ENCODE measurements at regions not wholly inside any gene's neighbourhood (a gene's known extent, or its start where the extent isn't known, plus 50 kb on each side); places are given as distances from the start of the nearest gene placed in this dataset.
"Not testable (repeated sequence)": the region's sequence is repeated elsewhere in the genome, so short reads cannot be mapped to it uniquely, and the experiment has no call there.

- ATAC-seq (replicated peaks) (no peak), DNase-seq (no peak)
- Mint-ChIP-seq H3K9me3 (no peaks in the 10 kb centered on the region), H3K36me3 (no peaks in the 10 kb centered on the region), H3K4me3 (no peak overlapping the region), H3K27me3 (peaks cover 50 to 64% of the 10 kb centered on the region in 2 donors), H3K27ac (no peak overlapping the region), H3K4me1 (peaks cover 11 to 18% of the 10 kb centered on the region in 2 donors)
These were observed 63.9 kb downstream of the MAT2B start for GRCh38 chr5:163569284-163569683.

GRCh38 chr5:163571744-163572143 is 66.3 kb downstream of the MAT2B start:
- peaks cover under 1 to 3% of the 10 kb centered on the region in 2 donors for H3K4me1 Mint-ChIP-seq
- no peak overlapping the region for H3K27ac Mint-ChIP-seq
- DNase-seq (no peak), ATAC-seq (replicated peaks) (no peak)
- H3K27me3 Mint-ChIP-seq, result peaks cover 31 to 44% of the 10 kb centered on the region in 2 donors
- no peak overlapping the region for H3K4me3 Mint-ChIP-seq
- H3K9me3 Mint-ChIP-seq, result no peaks in the 10 kb centered on the region
- H3K36me3 Mint-ChIP-seq, result no peaks in the 10 kb centered on the region

- Mint-ChIP-seq H3K27me3 (peaks cover 13 to 24% of the 10 kb centered on the region in 2 donors), H3K9me3 (peaks cover 0 to 2% of the 10 kb centered on the region in 2 donors), H3K36me3 (no peaks in the 10 kb centered on the region), H3K4me1 (no peaks in the 10 kb centered on the region), H3K27ac (no peak overlapping the region), H3K4me3 (no peak overlapping the region)
- DNase-seq (no peak), ATAC-seq (replicated peaks) (no peak)
These were observed 69.3 kb downstream of the MAT2B start for GRCh38 chr5:163574472-163575440.

GRCh38 chr5:163578652-163579051 is 73.2 kb downstream of the MAT2B start:
- Mint-ChIP-seq H3K27me3 (peaks cover 9 to 15% of the 10 kb centered on the region in 2 donors), H3K36me3 (no peaks in the 10 kb centered on the region), H3K9me3 (peaks cover 0 to 2% of the 10 kb centered on the region in 2 donors), H3K4me3 (no peak overlapping the region), H3K4me1 (no peaks in the 10 kb centered on the region), H3K27ac (no peak overlapping the region)
- no peak for DNase-seq
- no peak for ATAC-seq (replicated peaks)

DNA sequence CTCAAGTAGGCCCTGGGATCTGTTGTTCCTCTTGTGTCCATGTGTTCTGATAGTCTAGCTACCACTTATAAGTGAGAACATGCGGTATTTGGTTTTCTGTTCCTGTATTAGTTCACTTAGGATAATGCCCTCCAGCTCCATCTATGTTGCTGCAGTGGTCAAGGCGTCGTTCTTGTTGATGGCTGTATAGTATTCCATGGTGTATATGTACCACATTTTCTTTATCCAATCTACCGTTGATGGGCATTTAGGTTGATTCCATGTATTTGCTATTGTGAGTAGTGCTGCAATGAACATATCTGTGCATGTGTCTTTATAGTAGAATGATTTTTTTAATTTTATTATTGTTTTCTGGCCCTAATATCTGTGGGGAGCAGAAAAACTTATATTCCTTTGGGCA is 74.3 kb downstream of the MAT2B start:
- no peak for ATAC-seq (replicated peaks)
- no peak for DNase-seq
- Mint-ChIP-seq H3K4me3 (no peak overlapping the region), H3K9me3 (peaks cover 0 to 2% of the 10 kb centered on the region in 2 donors), H3K4me1 (no peaks in the 10 kb centered on the region), H3K27ac (no peak overlapping the region), H3K36me3 (no peaks in the 10 kb centered on the region), H3K27me3 (peaks cover 9 to 15% of the 10 kb centered on the region in 2 donors)

DNA sequence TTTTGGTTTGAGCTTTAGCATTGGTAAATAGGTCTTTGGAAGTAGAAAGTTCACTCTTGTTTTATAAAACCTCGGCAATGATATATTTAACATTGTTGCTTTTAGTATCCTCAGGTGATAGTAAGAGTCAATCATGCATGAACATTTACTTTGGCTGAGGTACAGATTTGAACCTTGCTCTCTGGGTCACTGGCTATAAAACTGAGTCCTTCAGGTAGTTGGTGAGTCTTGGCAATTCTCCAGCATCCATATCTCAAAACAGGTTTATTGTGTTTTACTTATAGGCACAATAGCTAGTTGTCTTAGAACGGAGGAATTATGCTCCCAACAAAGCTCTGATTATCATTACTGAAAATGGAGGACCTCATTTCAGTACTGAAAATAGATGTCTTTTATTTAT is 75.1 kb downstream of the MAT2B start:
- no peaks in the 10 kb centered on the region for H3K36me3 Mint-ChIP-seq
- no peak overlapping the region for H3K27ac Mint-ChIP-seq
- H3K27me3 Mint-ChIP-seq, result peaks cover 9 to 10% of the 10 kb centered on the region in 2 donors
- H3K9me3 Mint-ChIP-seq, result peaks cover 0 to 2% of the 10 kb centered on the region in 2 donors
- no peak for ATAC-seq (replicated peaks)
- no peak for DNase-seq
- no peaks in the 10 kb centered on the region for H3K4me1 Mint-ChIP-seq
- no peak overlapping the region for H3K4me3 Mint-ChIP-seq

DNA sequence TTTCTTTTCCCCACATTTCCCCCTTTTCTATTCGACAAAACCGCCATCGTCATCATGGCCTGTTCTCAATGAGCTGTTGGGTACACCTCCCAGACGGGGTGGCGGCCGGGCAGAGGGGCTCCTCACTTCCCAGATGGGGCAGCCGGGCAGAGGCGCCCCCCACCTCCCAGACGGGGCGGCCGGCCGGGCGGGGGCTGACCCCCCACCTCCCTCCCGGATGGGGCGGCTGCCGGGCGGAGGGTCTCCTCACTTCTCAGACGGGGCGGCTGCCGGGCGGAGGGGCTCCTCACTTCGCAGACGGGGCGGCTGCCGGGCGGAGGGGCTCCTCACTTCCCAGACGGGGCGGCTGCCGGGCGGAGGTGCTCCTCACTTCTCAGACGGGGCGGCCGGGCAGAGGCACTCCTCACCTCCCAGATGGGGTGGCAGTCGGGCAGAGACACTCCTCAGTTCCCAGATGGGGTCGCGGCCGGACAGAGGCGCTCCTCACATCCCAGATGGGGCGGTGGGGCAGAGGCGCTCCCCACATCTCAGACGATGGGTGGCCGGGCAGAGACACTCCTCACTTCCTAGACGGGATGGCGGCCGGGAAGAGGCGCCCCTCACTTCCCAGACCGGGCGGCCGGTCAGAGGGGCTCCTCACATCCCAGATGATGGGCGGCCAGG is 78.2 kb downstream of the MAT2B start:
- not testable (repeated sequence) for ATAC-seq (replicated peaks); H3K36me3 Mint-ChIP-seq; DNase-seq; H3K9me3 Mint-ChIP-seq; H3K4me1 Mint-ChIP-seq; H3K27ac Mint-ChIP-seq; H3K4me3 Mint-ChIP-seq
- H3K27me3 Mint-ChIP-seq, result peaks cover 5 to 14% of the 10 kb centered on the region in 2 donors

DNA sequence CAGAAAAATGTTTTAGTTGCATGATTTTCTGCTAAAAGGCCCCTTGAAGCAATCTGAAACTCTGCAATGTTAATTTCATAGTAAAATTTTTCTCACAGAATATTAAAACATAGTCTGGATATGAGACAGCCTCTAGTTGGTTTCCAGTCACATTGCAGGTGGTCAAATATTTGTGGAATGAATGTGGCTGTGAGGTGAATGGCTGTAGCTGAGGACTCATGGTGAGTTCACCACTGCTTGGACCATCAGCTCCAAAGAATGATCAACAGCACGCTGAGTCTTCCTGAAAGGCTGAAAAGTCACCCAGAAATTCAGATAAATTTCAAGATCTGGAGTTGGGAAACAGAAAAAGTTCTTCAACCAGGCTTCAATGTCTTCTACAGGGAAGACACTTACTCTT is 79.8 kb downstream of the MAT2B start:
- Mint-ChIP-seq H3K36me3 (no peaks in the 10 kb centered on the region), H3K27ac (no peak overlapping the region), H3K9me3 (no peaks in the 10 kb centered on the region), H3K27me3 (peaks cover 0 to 9% of the 10 kb centered on the region in 2 donors), H3K4me1 (no peaks in the 10 kb centered on the region), H3K4me3 (no peak overlapping the region)
- DNase-seq (no peak), ATAC-seq (replicated peaks) (no peak)

DNA sequence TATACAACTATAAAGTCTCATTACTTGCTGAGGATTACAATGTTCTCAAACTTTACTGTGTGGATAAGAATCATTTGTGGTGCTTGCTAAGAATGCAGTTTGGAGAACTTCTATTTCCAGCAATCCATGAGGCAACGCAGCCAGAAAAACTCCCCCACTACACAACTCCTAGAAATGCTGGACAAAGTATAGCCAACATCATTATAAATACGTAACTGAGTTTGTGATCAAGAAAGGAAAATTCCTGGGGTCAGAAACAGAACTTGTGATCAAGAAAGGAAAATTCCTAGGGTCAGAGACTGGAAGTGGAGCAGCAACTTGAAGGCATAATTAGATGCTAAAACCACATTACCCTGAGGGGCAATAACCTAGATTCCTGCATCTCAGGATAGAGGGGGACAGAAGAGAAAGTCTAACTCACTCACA is 81.1 kb downstream of the MAT2B start:
- H3K4me3 Mint-ChIP-seq, result no peak overlapping the region
- no peak overlapping the region for H3K27ac Mint-ChIP-seq
- DNase-seq, result no peak
- ATAC-seq (replicated peaks), result no peak
- peaks cover 0 to 9% of the 10 kb centered on the region in 2 donors for H3K27me3 Mint-ChIP-seq
- no peaks in the 10 kb centered on the region for H3K9me3 Mint-ChIP-seq
- H3K36me3 Mint-ChIP-seq, result no peaks in the 10 kb centered on the region
- H3K4me1 Mint-ChIP-seq, result no peaks in the 10 kb centered on the region

DNA sequence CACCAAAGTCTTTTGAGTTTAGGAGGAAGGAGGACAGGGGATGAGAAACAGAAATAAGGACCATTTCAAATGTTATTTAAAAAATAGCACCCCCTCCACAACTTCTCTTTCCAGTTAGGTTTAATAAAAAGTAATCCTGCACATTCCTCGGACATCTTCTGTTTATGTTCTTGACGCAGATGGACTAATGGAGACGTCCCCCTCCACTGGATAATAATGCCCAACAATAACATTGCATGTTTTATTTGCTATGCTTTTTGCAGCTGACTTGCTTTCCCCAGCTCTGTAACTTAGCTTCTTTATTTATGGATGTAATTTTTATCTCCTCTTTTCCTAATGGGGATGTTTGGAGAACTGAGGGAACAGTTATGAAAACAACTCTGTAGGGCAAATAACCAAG is 89.5 kb downstream of the MAT2B start:
- no peak overlapping the region for H3K27ac Mint-ChIP-seq
- no peaks in the 10 kb centered on the region for H3K9me3 Mint-ChIP-seq
- peaks cover 5 to 12% of the 10 kb centered on the region in 2 donors for H3K27me3 Mint-ChIP-seq
- DNase-seq, result no peak
- no peaks in the 10 kb centered on the region for H3K36me3 Mint-ChIP-seq
- ATAC-seq (replicated peaks), result no peak
- H3K4me1 Mint-ChIP-seq, result no peaks in the 10 kb centered on the region
- H3K4me3 Mint-ChIP-seq, result no peak overlapping the region

GRCh38 chr5:163595932-163596607 is 90.7 kb downstream of the MAT2B start:
- no peaks in the 10 kb centered on the region for H3K9me3 Mint-ChIP-seq
- H3K4me3 Mint-ChIP-seq, result no peak overlapping the region
- H3K36me3 Mint-ChIP-seq, result no peaks in the 10 kb centered on the region
- H3K27ac Mint-ChIP-seq, result no peak overlapping the region
- no peaks in the 10 kb centered on the region for H3K4me1 Mint-ChIP-seq
- no peak for DNase-seq
- peaks cover 8 to 12% of the 10 kb centered on the region in 2 donors for H3K27me3 Mint-ChIP-seq
- no peak for ATAC-seq (replicated peaks)

DNA sequence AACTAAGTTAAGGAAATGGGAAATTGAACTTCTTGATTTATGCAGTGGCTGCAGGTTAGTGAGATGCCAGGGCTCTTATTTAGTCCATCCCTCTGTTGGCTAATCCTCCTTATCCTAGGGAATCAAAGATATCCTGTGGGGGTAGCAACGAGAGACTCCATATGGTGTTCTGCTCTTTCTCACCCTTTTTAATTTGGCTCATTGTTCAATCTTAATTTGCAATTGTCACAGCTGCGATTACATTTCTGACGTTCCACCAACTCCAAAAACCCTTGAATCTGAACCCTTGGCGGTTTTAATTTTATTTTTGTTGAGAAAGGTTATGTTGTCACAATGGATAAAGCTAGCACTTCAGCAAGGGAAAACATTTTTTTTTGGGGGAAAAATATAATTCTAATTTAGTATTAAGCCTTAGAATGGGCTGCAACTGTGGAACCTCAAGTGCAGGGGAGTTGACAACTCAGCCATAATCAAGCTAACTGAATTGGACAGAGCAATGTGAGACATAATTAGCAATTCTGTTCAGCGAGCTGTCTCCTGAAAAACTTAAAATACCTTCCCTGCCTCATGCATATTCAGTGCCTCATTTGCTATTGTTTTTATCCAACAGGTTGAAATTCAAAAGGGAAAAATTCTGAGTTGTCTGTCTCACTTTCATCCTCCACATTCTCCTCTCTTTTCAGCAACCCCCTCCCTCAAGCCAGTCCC is 91.3 kb downstream of the MAT2B start:
- H3K27ac Mint-ChIP-seq, result no peak overlapping the region
- no peaks in the 10 kb centered on the region for H3K4me1 Mint-ChIP-seq
- no peaks in the 10 kb centered on the region for H3K36me3 Mint-ChIP-seq
- H3K27me3 Mint-ChIP-seq, result peaks cover 11 to 12% of the 10 kb centered on the region in 2 donors
- no peak overlapping the region for H3K4me3 Mint-ChIP-seq
- DNase-seq (no peak), ATAC-seq (replicated peaks) (no peak)
- H3K9me3 Mint-ChIP-seq, result no peaks in the 10 kb centered on the region

DNA sequence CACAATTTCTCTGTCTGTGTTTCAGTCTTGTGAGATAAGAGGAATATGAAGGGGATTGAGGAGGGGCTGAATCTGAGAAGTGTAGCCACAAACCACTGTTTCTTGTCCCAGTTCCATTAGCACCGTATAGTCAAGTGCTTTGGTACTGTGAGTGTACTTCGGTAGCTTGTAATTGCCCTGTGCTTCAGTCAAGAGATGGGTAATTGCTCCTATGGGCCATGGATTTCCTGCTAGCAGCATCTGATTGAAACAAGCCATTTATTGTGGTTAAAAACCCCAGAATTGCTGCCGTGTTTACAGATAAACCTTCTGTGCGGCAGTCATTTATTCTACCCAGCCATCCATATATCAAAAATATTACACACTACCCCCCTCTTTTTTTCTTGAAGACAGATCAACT is 98.6 kb downstream of the MAT2B start:
- Mint-ChIP-seq H3K27me3 (peaks cover 6 to 7% of the 10 kb centered on the region in 2 donors), H3K4me3 (no peak overlapping the region), H3K27ac (no peak overlapping the region), H3K9me3 (no peaks in the 10 kb centered on the region), H3K36me3 (no peaks in the 10 kb centered on the region), H3K4me1 (no peaks in the 10 kb centered on the region)
- DNase-seq (no peak), ATAC-seq (replicated peaks) (no peak)

GRCh38 chr5:163607256-163607655 is 101.8 kb downstream of the MAT2B start:
- no peak overlapping the region for H3K4me3 Mint-ChIP-seq
- peaks cover 0 to 7% of the 10 kb centered on the region in 2 donors for H3K27me3 Mint-ChIP-seq
- ATAC-seq (replicated peaks), result no peak
- H3K36me3 Mint-ChIP-seq, result no peaks in the 10 kb centered on the region
- no peak overlapping the region for H3K27ac Mint-ChIP-seq
- no peak for DNase-seq
- H3K9me3 Mint-ChIP-seq, result no peaks in the 10 kb centered on the region
- H3K4me1 Mint-ChIP-seq, result no peaks in the 10 kb centered on the region

Measured in stimulated activated naive B cell treated with anti-CD40 and anti-IgM and Interleukin-4, amounts not matched to agents 10 μg/mL and 1 μg/mL and 100 μg/mL, for 72 hours (primary cell).